DND-41 (cell line): ENCODE measurements at regions not wholly inside any gene's neighbourhood (a gene's known extent, or its start where the extent isn't known, plus 50 kb on each side); places are given as distances from the start of the nearest gene placed in this dataset.
"Not testable (repeated sequence)": the region's sequence is repeated elsewhere in the genome, so short reads cannot be mapped to it uniquely, and the experiment has no call there.

Experiments
- ATAC-seq: fragments of 200-7000 bp; cut with Tn5 transposase; 3 replicates; pipeline ENCODE4 v1.9.1; 2021; ENCODE audit warnings: low read depth; ENCODE audit not compliant: insufficient read depth
- DNase-seq: peaks from one replicate; pipeline ENCODE4 v3.0.0-alpha.2; 2020
- H2AFZ ChIP-seq: 2 replicates; pipeline ENCODE4 v1.6.0; 2012; ENCODE audit warnings: low read depth, low read length
- H3K27ac ChIP-seq: 2 replicates; pipeline ENCODE4 v1.5.1; 2012; ENCODE audit warnings: low read length, inconsistent platforms
- H3K27me3 ChIP-seq: fragments of 200-600 bp; sonication (generic); 2 replicates; pipeline ENCODE4 v1.6.0; 2012; ENCODE audit warnings: low read length, mild to moderate bottlenecking, inconsistent platforms; ENCODE audit not compliant: insufficient read depth, poor library complexity
- H3K36me3 ChIP-seq: 2 replicates; pipeline ENCODE4 v1.5.1; 2012; ENCODE audit warnings: low read length, inconsistent platforms; ENCODE audit not compliant: insufficient read depth
- H3K4me1 ChIP-seq: 2 replicates; pipeline ENCODE4 v1.5.1; 2012; ENCODE audit warnings: mild to moderate bottlenecking, low read length; ENCODE audit not compliant: insufficient read depth
- H3K4me2 ChIP-seq: 2 replicates; pipeline ENCODE4 v1.6.0; 2012; ENCODE audit warnings: mild to moderate bottlenecking, moderate library complexity, low read length, inconsistent platforms; ENCODE audit not compliant: insufficient read depth
- H3K4me3 ChIP-seq, 2 experiments: fragments of 200-600 bp in 1 of 2; shearing (Covaris generic) in 1 of 2; 2 replicates each; pipeline ENCODE4 v1.5.1; 2012 to 2016; ENCODE audit warnings: inconsistent platforms in 2 of 2, low read length in 2 of 2, mild to moderate bottlenecking in 2 of 2, low read depth in 1 of 2, moderate library complexity in 1 of 2
- H3K79me2 ChIP-seq: 2 replicates; pipeline ENCODE4 v1.6.0; 2012; ENCODE audit warnings: low read length, inconsistent platforms; ENCODE audit not compliant: insufficient read depth
- H3K9ac ChIP-seq: 2 replicates; pipeline ENCODE4 v1.6.0; 2012; ENCODE audit warnings: low read depth, mild to moderate bottlenecking, inconsistent platforms, low read length, moderate library complexity
- H3K9me3 ChIP-seq: 2 replicates; pipeline ENCODE4 v1.5.1; 2012; ENCODE audit warnings: low read length, moderate library complexity, mild to moderate bottlenecking, inconsistent platforms; ENCODE audit not compliant: insufficient read depth, severe bottlenecking
- H4K20me1 ChIP-seq: 2 replicates; pipeline ENCODE4 v1.6.0; 2012; ENCODE audit warnings: low read length; ENCODE audit not compliant: insufficient read depth
- EZH2 ChIP-seq: IDR thresholded peaks from 3 replicates; pipeline ENCODE4 v1.6.1; 2012; ENCODE audit warnings: borderline replicate concordance, low read depth, mild to moderate bottlenecking, moderate library complexity, low read length, inconsistent platforms; ENCODE audit not compliant: severe bottlenecking
- TF ChIP-seq, protein P1 (sequence below): IDR thresholded peaks from 2 replicates; pipeline ENCODE4 v1.5.1; 2012; ENCODE audit warnings: borderline replicate concordance, low read length, moderate library complexity, mild to moderate bottlenecking; ENCODE audit not compliant: poor library complexity, severe bottlenecking; ENCODE audit errors: extremely low read depth

DNA sequence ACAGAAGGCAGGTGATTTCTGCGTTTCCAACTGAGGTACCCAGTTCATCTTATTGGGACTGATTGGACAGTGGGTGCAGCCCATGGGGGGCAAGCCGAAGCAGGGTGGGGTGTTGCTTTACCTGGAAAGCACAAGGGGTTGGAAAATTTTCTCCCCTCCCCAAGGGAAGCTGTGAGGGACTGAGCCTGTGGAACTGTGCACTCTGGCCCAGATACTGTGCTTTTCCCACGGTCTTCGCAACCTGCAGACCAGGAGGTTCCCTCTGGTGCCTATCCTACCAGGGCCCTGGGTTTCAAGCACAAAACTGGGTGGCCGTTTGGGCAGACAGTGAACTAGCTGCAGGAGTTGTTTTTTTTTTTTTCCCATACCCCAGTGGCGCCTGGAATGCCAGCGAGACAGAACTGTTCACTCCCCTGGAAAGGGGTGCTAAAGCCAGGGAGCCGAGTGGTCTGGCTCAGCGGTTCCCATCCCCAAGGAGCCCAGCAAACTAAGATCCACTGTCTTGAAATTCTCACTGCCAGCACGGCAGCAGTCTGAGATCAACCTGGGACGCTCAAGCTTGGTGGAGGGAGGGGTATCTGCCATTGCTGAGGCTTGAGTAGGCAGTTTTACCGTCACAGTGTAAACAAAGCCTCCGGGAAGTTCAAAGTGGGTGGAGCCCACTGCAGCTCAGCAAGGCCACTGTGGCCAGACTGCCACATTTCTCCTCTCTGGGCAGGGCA is 97.2 kb downstream of the JRKL start:
- ATAC-seq (no peak), DNase-seq (no peak)
- Histone ChIP-seq H2AFZ (no peak overlapping the region), H3K27ac (no peak overlapping the region), H3K27me3 (no peaks in the 10 kb centered on the region), H3K9ac (no peak overlapping the region), H3K4me1 (no peaks in the 10 kb centered on the region), H3K79me2 (no peaks in the 10 kb centered on the region), H3K4me3 (no peak overlapping the region), H3K4me2 (no peak overlapping the region), H4K20me1 (no peaks in the 10 kb centered on the region), H3K9me3 (no peaks in the 10 kb centered on the region), H3K36me3 (no peaks in the 10 kb centered on the region)
- TF ChIP-seq, protein P1, sequence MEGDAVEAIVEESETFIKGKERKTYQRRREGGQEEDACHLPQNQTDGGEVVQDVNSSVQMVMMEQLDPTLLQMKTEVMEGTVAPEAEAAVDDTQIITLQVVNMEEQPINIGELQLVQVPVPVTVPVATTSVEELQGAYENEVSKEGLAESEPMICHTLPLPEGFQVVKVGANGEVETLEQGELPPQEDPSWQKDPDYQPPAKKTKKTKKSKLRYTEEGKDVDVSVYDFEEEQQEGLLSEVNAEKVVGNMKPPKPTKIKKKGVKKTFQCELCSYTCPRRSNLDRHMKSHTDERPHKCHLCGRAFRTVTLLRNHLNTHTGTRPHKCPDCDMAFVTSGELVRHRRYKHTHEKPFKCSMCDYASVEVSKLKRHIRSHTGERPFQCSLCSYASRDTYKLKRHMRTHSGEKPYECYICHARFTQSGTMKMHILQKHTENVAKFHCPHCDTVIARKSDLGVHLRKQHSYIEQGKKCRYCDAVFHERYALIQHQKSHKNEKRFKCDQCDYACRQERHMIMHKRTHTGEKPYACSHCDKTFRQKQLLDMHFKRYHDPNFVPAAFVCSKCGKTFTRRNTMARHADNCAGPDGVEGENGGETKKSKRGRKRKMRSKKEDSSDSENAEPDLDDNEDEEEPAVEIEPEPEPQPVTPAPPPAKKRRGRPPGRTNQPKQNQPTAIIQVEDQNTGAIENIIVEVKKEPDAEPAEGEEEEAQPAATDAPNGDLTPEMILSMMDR = no peak
- no peak for TF ChIP-seq EZH2

GRCh38 chr11:96488911-96489310 is 99.1 kb downstream of the JRKL start:
- H3K4me2 ChIP-seq, DNase-seq, H2AFZ ChIP-seq, H3K4me1 ChIP-seq, H3K36me3 ChIP-seq, H3K27me3 ChIP-seq, ATAC-seq, H3K4me3 ChIP-seq, H3K9ac ChIP-seq, H3K79me2 ChIP-seq, H3K9me3 ChIP-seq, H4K20me1 ChIP-seq, H3K27ac ChIP-seq: not testable (repeated sequence)

GRCh38 chr11:96500440-96500839 is 110.6 kb downstream of the JRKL start:
- H3K27ac ChIP-seq = no peak overlapping the region
- H3K36me3 ChIP-seq = no peaks in the 10 kb centered on the region
- no peak overlapping the region for H2AFZ ChIP-seq
- no peaks in the 10 kb centered on the region for H3K4me1 ChIP-seq
- TF ChIP-seq EZH2 = no peak
- TF ChIP-seq, protein P1 = no peak
- ATAC-seq (no peak), DNase-seq (no peak)
- no peaks in the 10 kb centered on the region for H3K79me2 ChIP-seq
- no peak overlapping the region for H3K4me2 ChIP-seq
- no peaks in the 10 kb centered on the region for H3K9me3 ChIP-seq
- no peak overlapping the region for H3K4me3 ChIP-seq
- no peaks in the 10 kb centered on the region for H3K27me3 ChIP-seq
- no peak overlapping the region for H3K9ac ChIP-seq
- no peaks in the 10 kb centered on the region for H4K20me1 ChIP-seq

DNA sequence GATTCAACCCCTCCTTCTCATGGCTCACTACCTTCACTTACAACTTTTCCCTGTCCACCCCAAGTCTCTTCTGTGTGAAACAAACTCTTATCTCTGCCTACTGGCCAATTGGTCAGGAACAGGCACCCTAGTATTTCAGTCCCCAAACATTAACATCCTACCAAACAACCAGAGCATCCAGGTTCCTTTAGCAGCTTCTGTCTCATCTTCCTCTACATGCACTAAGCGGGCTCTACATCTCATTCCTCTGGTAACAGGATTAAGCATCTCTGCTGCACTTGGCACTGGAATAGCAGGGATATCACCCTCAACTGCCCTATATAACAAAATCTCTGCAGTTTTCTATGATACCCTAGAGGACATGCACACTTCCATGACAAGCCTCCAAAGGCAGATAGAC is 116.2 kb downstream of the JRKL start:
- no peak for TF ChIP-seq EZH2
- TF ChIP-seq, protein P1 = no peak

More for the DNA sequence above, 116.2 kb downstream of the JRKL start:
- no peak for DNase-seq
- no peak overlapping the region for H2AFZ ChIP-seq
- no peaks in the 10 kb centered on the region for H3K79me2 ChIP-seq
- no peak for ATAC-seq
- H3K4me3 ChIP-seq = no peak overlapping the region
- no peak overlapping the region for H3K9ac ChIP-seq
- no peaks in the 10 kb centered on the region for H3K4me1 ChIP-seq
- no peaks in the 10 kb centered on the region for H3K27me3 ChIP-seq
- no peaks in the 10 kb centered on the region for H4K20me1 ChIP-seq
- H3K4me2 ChIP-seq = no peak overlapping the region
- H3K9me3 ChIP-seq = no peaks in the 10 kb centered on the region
- H3K27ac ChIP-seq = no peak overlapping the region
- H3K36me3 ChIP-seq = no peaks in the 10 kb centered on the region
